ENCODE measurements at regions not wholly inside any gene's neighbourhood (a gene's known extent, or its start where the extent isn't known, plus 50 kb on each side); places are given as distances from the start of the nearest gene placed in this dataset.

GRCh38 chr4:55272589-55272988 is 73.5 kb upstream of the SRD5A3 start:
- no peak for TF ChIP-seq CTCF (conservative IDR thresholded peaks at IDR 0.05; ENCODE audit: low read depth, low read length)
- no peak for TF ChIP-seq EZH2 (IDR thresholded peaks at IDR 0.05; ENCODE audit: borderline replicate concordance, low read depth, low read length, poor library complexity, severe bottlenecking)

All from A673 (cell line).